GM23338 (cell line): ENCODE measurements at regions not wholly inside any gene's neighbourhood (a gene's known extent, or its start where the extent isn't known, plus 50 kb on each side); places are given as distances from the start of the nearest gene placed in this dataset.

Experiments used
- ATAC-seq: fragments of 200-7000 bp; cut with Tn5 transposase; 3 replicates; pipeline ENCODE4 v1.9.1; 2020
- DNase-seq: peaks from one replicate; pipeline ENCODE4 v3.0.0-alpha.2; 2015; ENCODE audit warnings: low spot score
- H2AFZ ChIP-seq: fragments of 200-600 bp; sonication (generic); 2 replicates; pipeline ENCODE4 v1.8.0; 2016; ENCODE audit warnings: antibody characterized with exemption, mild to moderate bottlenecking, moderate library complexity
- H3F3A ChIP-seq: fragments of 200-600 bp; sonication (generic); replicated peaks from 2 replicates; pipeline ENCODE4 v1.8.0; 2017; ENCODE audit warnings: antibody characterized with exemption, mixed run types, low read depth
- H3K27ac ChIP-seq: fragments of 200-600 bp; sonication (generic); 2 replicates; pipeline ENCODE4 v1.6.1; 2016; ENCODE audit warnings: low read depth
- H3K27me3 ChIP-seq: fragments of 200-600 bp; sonication (generic); 2 replicates; pipeline ENCODE4 v1.8.0; 2016; ENCODE audit warnings: mild to moderate bottlenecking, mixed run types, moderate library complexity; ENCODE audit not compliant: insufficient read depth
- H3K36me3 ChIP-seq: fragments of 200-600 bp; sonication (generic); 2 replicates; pipeline ENCODE4 v1.8.0; 2016; ENCODE audit warnings: mild to moderate bottlenecking; ENCODE audit not compliant: insufficient read depth
- H3K4me1 ChIP-seq: fragments of 200-600 bp; sonication (generic); 2 replicates; pipeline ENCODE4 v1.8.0; 2016; ENCODE audit warnings: mild to moderate bottlenecking, moderate library complexity; ENCODE audit not compliant: insufficient read depth
- H3K4me2 ChIP-seq: fragments of 200-600 bp; sonication (generic); 2 replicates; pipeline ENCODE4 v1.7.1; 2017; ENCODE audit warnings: mixed run types
- H3K4me3 ChIP-seq: fragments of 200-600 bp; sonication (generic); 2 replicates; pipeline ENCODE4 v1.6.1; 2016; ENCODE audit warnings: mixed run types
- H3K79me2 ChIP-seq: fragments of 200-600 bp; sonication (generic); replicated peaks from 2 replicates; pipeline ENCODE4 v1.8.0; 2017; ENCODE audit warnings: mild to moderate bottlenecking; ENCODE audit not compliant: insufficient read depth
- H3K9me2 ChIP-seq: fragments of 200-600 bp; sonication (generic); 2 replicates; pipeline ENCODE4 v1.8.0; 2017; ENCODE audit not compliant: insufficient read depth
- H4K20me1 ChIP-seq: fragments of 200-600 bp; sonication (generic); replicated peaks from 2 replicates; pipeline ENCODE4 v1.8.0; 2017; ENCODE audit warnings: mild to moderate bottlenecking; ENCODE audit not compliant: insufficient read depth
- H3K27ac Mint-ChIP-seq: 2 replicates; pipeline ENCODE4 v1.8.0; 2020; ENCODE audit warnings: inconsistent platforms, mild to moderate bottlenecking, moderate library complexity, mixed read lengths
- H3K27me3 Mint-ChIP-seq: 3 replicates; pipeline ENCODE4 v1.8.0; 2022; ENCODE audit warnings: low read depth, mild to moderate bottlenecking, moderate library complexity, mixed read lengths, inconsistent platforms; ENCODE audit not compliant: insufficient read depth, poor library complexity
- H3K36me3 Mint-ChIP-seq: 3 replicates; pipeline ENCODE4 v1.8.0; 2021; ENCODE audit warnings: low read depth, mild to moderate bottlenecking, inconsistent platforms, moderate library complexity, mixed read lengths
- H3K4me1 Mint-ChIP-seq: 3 replicates; pipeline ENCODE4 v1.8.0; 2020; ENCODE audit warnings: mild to moderate bottlenecking, inconsistent platforms, mixed read lengths
- H3K4me3 Mint-ChIP-seq: 3 replicates; pipeline ENCODE4 v1.8.0; 2021; ENCODE audit warnings: moderate library complexity, mild to moderate bottlenecking, inconsistent platforms, mixed read lengths
- H3K9me3 Mint-ChIP-seq: 3 replicates; pipeline ENCODE4 v1.8.0; 2020; ENCODE audit warnings: moderate library complexity, mild to moderate bottlenecking, inconsistent platforms, mixed read lengths
- CREB1 ChIP-seq: fragments of 250-450 bp; sonication (Bioruptor Pico); IDR thresholded peaks from 2 replicates; pipeline ENCODE4 v1.5.0; 2020; ENCODE audit warnings: low read depth, mild to moderate bottlenecking, moderate library complexity
- EZH2phosphoT487 ChIP-seq: fragments of 200-600 bp; sonication (generic); IDR thresholded peaks from one replicate; pipeline ENCODE4 v1.8.1; 2018; ENCODE audit warnings: antibody characterized with exemption; ENCODE audit not compliant: unreplicated experiment
- JUNB ChIP-seq: IDR thresholded peaks from one replicate; pipeline ENCODE4 v1.6.1; 2016; ENCODE audit warnings: antibody characterized with exemption; ENCODE audit not compliant: unreplicated experiment
- ZNF114 ChIP-seq: fragments of 250-450 bp; sonication (Bioruptor Pico); IDR thresholded peaks from 2 replicates; pipeline ENCODE4 v1.5.0; 2020; ENCODE audit warnings: mild to moderate bottlenecking, moderate library complexity
- ZNF331 ChIP-seq: fragments of 250-450 bp; sonication (Bioruptor Pico); IDR thresholded peaks from 2 replicates; pipeline ENCODE4 v1.5.0; 2020; ENCODE audit warnings: low read depth, mild to moderate bottlenecking, moderate library complexity
- ZNF462 ChIP-seq: fragments of 250-450 bp; sonication (Bioruptor Pico); IDR thresholded peaks from 2 replicates; pipeline ENCODE4 v1.5.0; 2020; ENCODE audit warnings: mild to moderate bottlenecking, moderate library complexity

GRCh38 chr3:177818712-177819240, 621.5 kb upstream of the TBL1XR1 start:
- Mint-ChIP-seq H3K27me3 (no peaks in the 10 kb centered on the region), H3K9me3 (no peaks in the 10 kb centered on the region), H3K27ac (no peak overlapping the region), H3K4me3 (no peak overlapping the region), H3K36me3 (no peaks in the 10 kb centered on the region), H3K4me1 (no peaks in the 10 kb centered on the region; the same call in 2 of the 3 replicates)
- Histone ChIP-seq H3K79me2 (no peaks in the 10 kb centered on the region), H3K4me1 (0 out of 2 replicates have a peak, but pooled peaks cover under 1% of the 10 kb centered on the region), H3K27me3 (no peaks in the 10 kb centered on the region), H3F3A (no peaks in the 10 kb centered on the region), H3K27ac (no peak overlapping the region), H3K4me2 (no peak overlapping the region), H3K36me3 (no peaks in the 10 kb centered on the region), H2AFZ (no peak overlapping the region), H3K9me2 (no peaks in the 10 kb centered on the region; the same call in 1 of the 2 replicates), H3K4me3 (no peak overlapping the region), H4K20me1 (no peaks in the 10 kb centered on the region)
- no peak for TF ChIP-seq ZNF331 (CRISPR knock-in tag)
- no peak for TF ChIP-seq CREB1 (CRISPR knock-in tag)
- no peak for TF ChIP-seq JUNB
- no peak for TF ChIP-seq ZNF462
- TF ChIP-seq ZNF114 (CRISPR knock-in tag) = no peak
- DNase-seq (no peak), ATAC-seq (no peak)

- no peak overlapping the region for H3K27ac Mint-ChIP-seq
- no peak overlapping the region for H3K27ac ChIP-seq
- no peak for TF ChIP-seq EZH2phosphoT487
- no peak for TF ChIP-seq ZNF462
Measured at GRCh38 chr3:177820683-177821316, 623.5 kb upstream of the TBL1XR1 start.

More at GRCh38 chr3:177820683-177821316, 623.5 kb upstream of the TBL1XR1 start:
- no peaks in the 10 kb centered on the region for H3F3A ChIP-seq
- no peaks in the 10 kb centered on the region for H3K36me3 ChIP-seq
- H3K4me1 Mint-ChIP-seq = peaks cover 9% of the 10 kb centered on the region
- H3K4me2 ChIP-seq = no peak overlapping the region
- H3K4me1 ChIP-seq = peaks cover 6% of the 10 kb centered on the region; the same call in 1 of the 2 replicates
- no peaks in the 10 kb centered on the region for H4K20me1 ChIP-seq
- H3K27me3 Mint-ChIP-seq = no peaks in the 10 kb centered on the region
- H3K36me3 Mint-ChIP-seq = no peaks in the 10 kb centered on the region
- no peaks in the 10 kb centered on the region for H3K27me3 ChIP-seq
- no peaks in the 10 kb centered on the region for H3K79me2 ChIP-seq
- H3K9me2 ChIP-seq = no peaks in the 10 kb centered on the region
- ATAC-seq (no peak), DNase-seq (no peak)
- no peak overlapping the region for H3K4me3 Mint-ChIP-seq
- no peaks in the 10 kb centered on the region for H3K9me3 Mint-ChIP-seq
- no peak overlapping the region for H2AFZ ChIP-seq
- no peak overlapping the region for H3K4me3 ChIP-seq
